ENCODE measurements at regions not wholly inside any gene's neighbourhood (a gene's known extent, or its start where the extent isn't known, plus 50 kb on each side); places are given as distances from the start of the nearest gene placed in this dataset.

- Histone ChIP-seq H3K4me1 (no peaks in the 10 kb centered on the region), H3K4me3 (no peak overlapping the region), H3K27ac (no peak overlapping the region), H3K27me3 (ENCODE audit: low read depth) (peaks cover 7% of the 10 kb centered on the region), H3K9me3 (no peaks in the 10 kb centered on the region), H3K36me3 (no peaks in the 10 kb centered on the region)
- no peak for TF ChIP-seq CTCF (IDR thresholded peaks at IDR 0.05)
- intact Hi-C loops (cut with DNase I): no loop called here
- ATAC-seq (no peak), DNase-seq (no peak)
Measured at GRCh38 chr20:52291109-52291508, 99.5 kb upstream of the ZFP64 start.

GRCh38 chr20:52290569-52290968 lies 99.0 kb upstream of the ZFP64 start:
- no peak for DNase-seq
- no peak for TF ChIP-seq CTCF (IDR thresholded peaks at IDR 0.05)
- H3K27ac ChIP-seq: no peak overlapping the region
- no peaks in the 10 kb centered on the region for H3K4me1 ChIP-seq
- H3K4me3 ChIP-seq: no peak overlapping the region
- no peak for ATAC-seq
- intact Hi-C loops (cut with DNase I): no loop called here
- peaks cover 7% of the 10 kb centered on the region for H3K27me3 ChIP-seq (ENCODE audit: low read depth)
- no peaks in the 10 kb centered on the region for H3K36me3 ChIP-seq
- no peaks in the 10 kb centered on the region for H3K9me3 ChIP-seq

- Histone ChIP-seq H3K9me3 (no peaks in the 10 kb centered on the region), H3K4me3 (no peak overlapping the region), H3K4me1 (no peaks in the 10 kb centered on the region), H3K36me3 (no peaks in the 10 kb centered on the region), H3K27ac (no peak overlapping the region), H3K27me3 (ENCODE audit: low read depth) (peaks cover 10% of the 10 kb centered on the region)
- ATAC-seq (no peak), DNase-seq (no peak)
- TF ChIP-seq CTCF (IDR thresholded peaks at IDR 0.05): no peak
- intact Hi-C loops (cut with DNase I): no loop called here
Measured at GRCh38 chr20:52289956-52290565, 98.5 kb upstream of the ZFP64 start.

- Histone ChIP-seq H3K9me3 (no peaks in the 10 kb centered on the region), H3K36me3 (no peaks in the 10 kb centered on the region), H3K27ac (no peak overlapping the region), H3K4me3 (no peak overlapping the region), H3K27me3 (ENCODE audit: low read depth) (peaks cover 12% of the 10 kb centered on the region), H3K4me1 (no peaks in the 10 kb centered on the region)
- no peak for TF ChIP-seq CTCF (IDR thresholded peaks at IDR 0.05)
- no peak for DNase-seq
- intact Hi-C loops (cut with DNase I): no loop called here
- ATAC-seq: no peak
Measured at GRCh38 chr20:52280407-52280806, 88.8 kb upstream of the ZFP64 start.

- intact Hi-C loops (cut with DNase I): no loop called here
Measured at GRCh38 chr20:52279706-52280105, 88.1 kb upstream of the ZFP64 start.

More at GRCh38 chr20:52279706-52280105, 88.1 kb upstream of the ZFP64 start:
- H3K9me3 ChIP-seq: no peaks in the 10 kb centered on the region
- TF ChIP-seq CTCF (IDR thresholded peaks at IDR 0.05): no peak
- peaks cover 5% of the 10 kb centered on the region for H3K27me3 ChIP-seq (ENCODE audit: low read depth)
- no peak overlapping the region for H3K27ac ChIP-seq
- DNase-seq (no peak), ATAC-seq (no peak)
- H3K36me3 ChIP-seq: no peaks in the 10 kb centered on the region
- H3K4me3 ChIP-seq: no peak overlapping the region
- no peaks in the 10 kb centered on the region for H3K4me1 ChIP-seq

All from lower lobe of right lung (tissue), 2 donors.